GM12878 (cell line): ENCODE measurements at regions not wholly inside any gene's neighbourhood (a gene's known extent, or its start where the extent isn't known, plus 50 kb on each side); places are given as distances from the start of the nearest gene placed in this dataset.

Experiments
- ATAC-seq: fragments of 200-7000 bp; cut with Tn5 transposase; 3 replicates; pipeline ENCODE4 v1.9.1; 2020; ENCODE audit warnings: mild to moderate bottlenecking, moderate library complexity
- BruUV-seq: library from RNA; stranded (reverse); fragments of 400-500 nt; replicated peaks from 2 replicates; lab custom pipeline; 2021; lab: Mats Ljungman, UMichigan
- CTCF ChIA-PET: fragments of 300-600 bp; sonication (Branson Sonifier 250); formaldehyde crosslinking; extraction: SDS; loops from one replicate; lab custom pipeline; 2021; ENCODE audit warnings: inconsistent platforms; lab: Yijun Ruan, JAX
- POLR2A ChIA-PET: fragments of 350-600 bp; formaldehyde crosslinking; extraction: SDS; loops from one replicate; lab custom pipeline; 2021; ENCODE audit warnings: inconsistent platforms; lab: Charles Lee
- RAD21 ChIA-PET: fragments of 300-600 bp; sonication (Branson Sonifier 250); formaldehyde crosslinking; loops from one replicate; lab custom pipeline; 2023; ENCODE audit warnings: antibody characterized with exemption; ENCODE audit not compliant: unreplicated experiment; lab: Charles Lee
- SMC1A ChIA-PET: fragments of 300-600 bp; sonication (Branson Sonifier 250); formaldehyde crosslinking; loops from one replicate; lab custom pipeline; 2023; ENCODE audit not compliant: unreplicated experiment, uncharacterized antibody; lab: Charles Lee
- DNase-seq: peaks from one replicate; pipeline ENCODE4 v3.0.0-alpha.2; 2011; ENCODE audit warnings: low read depth, low spot score
- FAIRE-seq: peaks from 3 replicates; lab custom pipeline; 2011; peaks lifted over from hg19 to GRCh38; lab: Jason Lieb, UNC
- H2AFZ ChIP-seq: 2 replicates; pipeline ENCODE4 v1.6.0; 2011; ENCODE audit warnings: low read depth, low read length, control low read depth; ENCODE audit not compliant: control insufficient read depth
- H3K27ac ChIP-seq: 2 replicates; pipeline ENCODE4 v1.5.1; 2011; ENCODE audit warnings: control low read depth; ENCODE audit not compliant: control insufficient read depth, insufficient read depth
- H3K27me3 ChIP-seq, 2 experiments: replicated peaks in 1 of 2; 2 replicates each; pipeline versions ENCODE4 v1.6.0 to v1.6.1; 2011; ENCODE audit warnings: low read length in 1 of 2; ENCODE audit not compliant: control insufficient read depth in 2 of 2, insufficient read depth in 2 of 2
- H3K36me3 ChIP-seq, 2 experiments: 2 replicates each; pipeline ENCODE4 v1.5.1; 2011; ENCODE audit warnings: low read length in 1 of 2; ENCODE audit not compliant: control insufficient read depth in 2 of 2, insufficient read depth in 2 of 2
- H3K4me1 ChIP-seq: 2 replicates; pipeline ENCODE4 v1.6.1; 2011; ENCODE audit warnings: mild to moderate bottlenecking, low read length, moderate library complexity, mixed read lengths; ENCODE audit not compliant: control insufficient read depth, insufficient read depth
- H3K4me2 ChIP-seq: 2 replicates; pipeline ENCODE4 v1.6.0; 2011; ENCODE audit warnings: control low read depth; ENCODE audit not compliant: control insufficient read depth, insufficient read depth
- H3K4me3 ChIP-seq: fragments of 200-600 bp; sonication (generic); 2 replicates; pipeline ENCODE4 v1.5.1; 2016
- H3K79me2 ChIP-seq: 2 replicates; pipeline ENCODE4 v1.6.0; 2011; ENCODE audit warnings: low read length; ENCODE audit not compliant: control insufficient read depth, insufficient read depth
- H3K9ac ChIP-seq: 2 replicates; pipeline ENCODE4 v1.8.0; 2011; ENCODE audit warnings: low read length, control low read depth, mixed read lengths; ENCODE audit not compliant: control insufficient read depth, insufficient read depth
- H3K9me3 ChIP-seq: replicated peaks from 3 replicates; pipeline ENCODE4 v1.5.1; 2011; ENCODE audit warnings: mild to moderate bottlenecking, low read length; ENCODE audit not compliant: control insufficient read depth, insufficient read depth
- H4K20me1 ChIP-seq: 2 replicates; pipeline ENCODE4 v1.6.0; 2011; ENCODE audit not compliant: control insufficient read depth, insufficient read depth
- ASH2L ChIP-seq: fragments of 300-600, 200-600 bp; sonication (generic); IDR thresholded peaks from 2 replicates; pipeline ENCODE4 v1.6.1; 2017; ENCODE audit warnings: low read depth, mild to moderate bottlenecking, borderline replicate concordance
- CREM ChIP-seq: IDR thresholded peaks from 2 replicates; pipeline ENCODE4 v1.6.1; 2014; ENCODE audit warnings: antibody characterized with exemption, low read depth
- ESRRA ChIP-seq: IDR thresholded peaks from 2 replicates; pipeline ENCODE4 v1.6.1; 2012; ENCODE audit warnings: mild to moderate bottlenecking, low read length, improper control_type of control experiment
- GATAD2B ChIP-seq: fragments of 450-650 bp; conservative IDR thresholded peaks from 2 replicates; pipeline ENCODE4 v1.6.1; 2017; ENCODE audit warnings: low read depth, mild to moderate bottlenecking, moderate library complexity
- POLR2A ChIP-seq: IDR thresholded peaks from 2 replicates; pipeline ENCODE4 v1.6.1; 2011; ENCODE audit warnings: low read depth, mild to moderate bottlenecking, low read length
- TAF1 ChIP-seq: IDR thresholded peaks from 2 replicates; pipeline ENCODE4 v1.6.1; 2011; ENCODE audit warnings: mild to moderate bottlenecking, low read depth, low read length, borderline replicate concordance
- ZSCAN29 ChIP-seq: fragments of 450-650 bp; IDR thresholded peaks from 2 replicates; pipeline ENCODE4 v1.6.1; 2017; ENCODE audit warnings: mild to moderate bottlenecking, moderate library complexity
- WGBS: methylation state at CpG from one replicate; pipeline ENCODE4 v1.1.6; 2016; ENCODE audit warnings: low lambda C conversion rate; ENCODE audit not compliant: insufficient replicate concordance, insufficient coverage; ENCODE audit errors: missing lambda C conversion rate; 5-methylcytosine and 5-hydroxymethylcytosine counted together
- in situ Hi-C: fragments of 300-500 bp; cut with MboI; formaldehyde crosslinking; loops from 9 replicates; pipeline ENCODE4 v1.14.3; 2018; ENCODE audit warnings: mixed read lengths
- intact Hi-C: fragments of 100-400 bp; cut with micrococcal nuclease; formaldehyde crosslinking; loops from one replicate; pipeline ENCODE4 v1.14.2; 2022; ENCODE audit not compliant: unreplicated experiment
- TF ChIP-seq, protein P1 (sequence below): fragments of 450-650 bp; IDR thresholded peaks from 2 replicates; pipeline ENCODE4 v1.6.1; 2016; ENCODE audit warnings: mild to moderate bottlenecking, moderate library complexity, borderline replicate concordance
- TF ChIP-seq, protein P2 (sequence below), 3 experiments: IDR thresholded peaks in 2 of 3; conservative IDR thresholded peaks in 1 of 3; 2 replicates each; pipeline ENCODE4 v1.5.1; 2011; ENCODE audit warnings: low read depth in 3 of 3, low read length in 3 of 3, mild to moderate bottlenecking in 3 of 3, control low read depth in 2 of 3, moderate library complexity in 2 of 3, inconsistent platforms in 1 of 3, mixed read lengths in 1 of 3; ENCODE audit not compliant: control insufficient read depth in 2 of 3, insufficient read depth in 1 of 3; ENCODE audit errors: extremely low read depth in 1 of 3
- TF ChIP-seq, protein P3 (sequence below): fragments of 450-650 bp; IDR thresholded peaks from 2 replicates; pipeline ENCODE4 v1.6.1; 2014; ENCODE audit warnings: mild to moderate bottlenecking

DNA sequence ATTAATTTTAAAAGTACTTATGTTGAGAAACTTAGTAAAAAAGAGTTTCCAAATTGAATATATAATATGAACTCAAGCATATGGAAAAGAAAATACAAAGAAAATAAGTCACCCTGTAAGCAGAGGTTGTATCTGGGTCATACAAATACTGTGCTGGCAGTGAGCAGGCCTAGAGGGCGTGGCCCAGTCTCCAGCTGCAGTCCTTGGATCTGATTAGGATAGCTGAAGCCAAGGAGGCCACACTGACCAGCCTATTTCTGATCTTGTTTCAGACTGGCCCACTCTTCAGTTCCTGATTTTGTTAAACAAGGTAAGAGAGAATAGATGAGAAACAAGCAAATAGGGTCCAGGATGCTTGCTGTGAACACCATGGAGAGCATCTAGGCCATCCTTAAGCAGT, 228.8 kb downstream of the EPM2A start:
- RAD21 ChIA-PET: no interaction called here
- TF ChIP-seq CREM (no peak), ASH2L (no peak), ESRRA (no peak), TAF1 (no peak), POLR2A (no peak), GATAD2B (no peak), ZSCAN29 (no peak)
- TF ChIP-seq, protein P1, sequence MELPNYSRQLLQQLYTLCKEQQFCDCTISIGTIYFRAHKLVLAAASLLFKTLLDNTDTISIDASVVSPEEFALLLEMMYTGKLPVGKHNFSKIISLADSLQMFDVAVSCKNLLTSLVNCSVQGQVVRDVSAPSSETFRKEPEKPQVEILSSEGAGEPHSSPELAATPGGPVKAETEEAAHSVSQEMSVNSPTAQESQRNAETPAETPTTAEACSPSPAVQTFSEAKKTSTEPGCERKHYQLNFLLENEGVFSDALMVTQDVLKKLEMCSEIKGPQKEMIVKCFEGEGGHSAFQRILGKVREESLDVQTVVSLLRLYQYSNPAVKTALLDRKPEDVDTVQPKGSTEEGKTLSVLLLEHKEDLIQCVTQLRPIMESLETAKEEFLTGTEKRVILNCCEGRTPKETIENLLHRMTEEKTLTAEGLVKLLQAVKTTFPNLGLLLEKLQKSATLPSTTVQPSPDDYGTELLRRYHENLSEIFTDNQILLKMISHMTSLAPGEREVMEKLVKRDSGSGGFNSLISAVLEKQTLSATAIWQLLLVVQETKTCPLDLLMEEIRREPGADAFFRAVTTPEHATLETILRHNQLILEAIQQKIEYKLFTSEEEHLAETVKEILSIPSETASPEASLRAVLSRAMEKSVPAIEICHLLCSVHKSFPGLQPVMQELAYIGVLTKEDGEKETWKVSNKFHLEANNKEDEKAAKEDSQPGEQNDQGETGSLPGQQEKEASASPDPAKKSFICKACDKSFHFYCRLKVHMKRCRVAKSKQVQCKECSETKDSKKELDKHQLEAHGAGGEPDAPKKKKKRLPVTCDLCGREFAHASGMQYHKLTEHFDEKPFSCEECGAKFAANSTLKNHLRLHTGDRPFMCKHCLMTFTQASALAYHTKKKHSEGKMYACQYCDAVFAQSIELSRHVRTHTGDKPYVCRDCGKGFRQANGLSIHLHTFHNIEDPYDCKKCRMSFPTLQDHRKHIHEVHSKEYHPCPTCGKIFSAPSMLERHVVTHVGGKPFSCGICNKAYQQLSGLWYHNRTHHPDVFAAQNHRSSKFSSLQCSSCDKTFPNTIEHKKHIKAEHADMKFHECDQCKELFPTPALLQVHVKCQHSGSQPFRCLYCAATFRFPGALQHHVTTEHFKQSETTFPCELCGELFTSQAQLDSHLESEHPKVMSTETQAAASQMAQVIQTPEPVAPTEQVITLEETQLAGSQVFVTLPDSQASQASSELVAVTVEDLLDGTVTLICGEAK: no peak
- TF ChIP-seq, protein P2, sequence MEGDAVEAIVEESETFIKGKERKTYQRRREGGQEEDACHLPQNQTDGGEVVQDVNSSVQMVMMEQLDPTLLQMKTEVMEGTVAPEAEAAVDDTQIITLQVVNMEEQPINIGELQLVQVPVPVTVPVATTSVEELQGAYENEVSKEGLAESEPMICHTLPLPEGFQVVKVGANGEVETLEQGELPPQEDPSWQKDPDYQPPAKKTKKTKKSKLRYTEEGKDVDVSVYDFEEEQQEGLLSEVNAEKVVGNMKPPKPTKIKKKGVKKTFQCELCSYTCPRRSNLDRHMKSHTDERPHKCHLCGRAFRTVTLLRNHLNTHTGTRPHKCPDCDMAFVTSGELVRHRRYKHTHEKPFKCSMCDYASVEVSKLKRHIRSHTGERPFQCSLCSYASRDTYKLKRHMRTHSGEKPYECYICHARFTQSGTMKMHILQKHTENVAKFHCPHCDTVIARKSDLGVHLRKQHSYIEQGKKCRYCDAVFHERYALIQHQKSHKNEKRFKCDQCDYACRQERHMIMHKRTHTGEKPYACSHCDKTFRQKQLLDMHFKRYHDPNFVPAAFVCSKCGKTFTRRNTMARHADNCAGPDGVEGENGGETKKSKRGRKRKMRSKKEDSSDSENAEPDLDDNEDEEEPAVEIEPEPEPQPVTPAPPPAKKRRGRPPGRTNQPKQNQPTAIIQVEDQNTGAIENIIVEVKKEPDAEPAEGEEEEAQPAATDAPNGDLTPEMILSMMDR (IDR thresholded peaks at IDR 0.05 in 2 of 3, conservative IDR thresholded peaks at IDR 0.05 in 1 of 3; ENCODE audit: control insufficient read depth in 2 of 3, extremely low read depth in 1 of 3, insufficient read depth in 1 of 3, low read depth in 3 of 3, low read length in 3 of 3): no peak
- TF ChIP-seq, protein P3, sequence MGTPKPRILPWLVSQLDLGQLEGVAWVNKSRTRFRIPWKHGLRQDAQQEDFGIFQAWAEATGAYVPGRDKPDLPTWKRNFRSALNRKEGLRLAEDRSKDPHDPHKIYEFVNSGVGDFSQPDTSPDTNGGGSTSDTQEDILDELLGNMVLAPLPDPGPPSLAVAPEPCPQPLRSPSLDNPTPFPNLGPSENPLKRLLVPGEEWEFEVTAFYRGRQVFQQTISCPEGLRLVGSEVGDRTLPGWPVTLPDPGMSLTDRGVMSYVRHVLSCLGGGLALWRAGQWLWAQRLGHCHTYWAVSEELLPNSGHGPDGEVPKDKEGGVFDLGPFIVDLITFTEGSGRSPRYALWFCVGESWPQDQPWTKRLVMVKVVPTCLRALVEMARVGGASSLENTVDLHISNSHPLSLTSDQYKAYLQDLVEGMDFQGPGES: no peak
- no peak for ATAC-seq
- CTCF ChIA-PET: interaction anchor here (1.3 kb wide), 1 partner anchor 127 kb away, joined by 4 read pairs; no protein-coding TSS in a partner anchor
- no peak for DNase-seq
- Histone ChIP-seq H4K20me1 (no peaks in the 10 kb centered on the region), H3K79me2 (no peaks in the 10 kb centered on the region), H3K27ac (no peak overlapping the region), H2AFZ (no peak overlapping the region), H3K4me1 (no peaks in the 10 kb centered on the region), H3K4me2 (no peak overlapping the region), H3K36me3 (no peaks in the 10 kb centered on the region), H3K9me3 (no peaks in the 10 kb centered on the region; the same call in 2 of the 3 replicates), H3K4me3 (no peak overlapping the region), H3K9ac (no peak overlapping the region), H3K27me3 (no peaks in the 10 kb centered on the region)
- 6% methylated on average over 1 of the region's 1 CpG for WGBS
- intact Hi-C loops: no loop called here
- in situ Hi-C loops: no loop called here
- no peak for FAIRE-seq
- POLR2A ChIA-PET: no interaction called here
- SMC1A ChIA-PET: interaction anchor here (1.3 kb wide), 1 partner anchor 13 kb away, joined by 3 read pairs; no protein-coding TSS in a partner anchor
- BruUV-seq: no TSS peak
